Thyroid gland (tissue), 4 donors: ENCODE measurements at regions not wholly inside any gene's neighbourhood (a gene's known extent, or its start where the extent isn't known, plus 50 kb on each side); places are given as distances from the start of the nearest gene placed in this dataset.
A peak's percentile ranks its signal among the peaks of the same experiment; 100 is the strongest.

Source experiments
- DNase-seq, 2 donors: peaks; one replicate each; pipeline ENCODE4 v3.0.0-alpha.2; 2019
- H3K27ac ChIP-seq, 3 donors: fragments of 200-600 bp; sonication (generic); 1 replicate in 2 of 3; 2 replicates in 1 of 3; pipeline ENCODE4 v1.5.1; 2016 to 2019; ENCODE audit warnings: mild to moderate bottlenecking in 1 of 3, moderate library complexity in 1 of 3
- H3K27me3 ChIP-seq: fragments of 200-600 bp; sonication (generic); one replicate; pipeline ENCODE4 v1.5.1; 2019
- H3K36me3 ChIP-seq, 2 donors: fragments of 200-600 bp; sonication (generic); one replicate each; pipeline ENCODE4 v1.5.1; 2016 to 2019
- H3K4me1 ChIP-seq, 2 donors: fragments of 200-600 bp; sonication (generic); one replicate each; pipeline ENCODE4 v1.5.1; 2017 to 2019
- H3K4me3 ChIP-seq, 3 donors: fragments of 200-600 bp; sonication (generic); replicated peaks in 1 of 3; 1 replicate in 2 of 3; 2 replicates in 1 of 3; pipeline ENCODE4 v1.5.1; 2016; ENCODE audit warnings: mild to moderate bottlenecking in 1 of 3
- H3K9me3 ChIP-seq: fragments of 200-600 bp; sonication (generic); one replicate; pipeline ENCODE4 v1.5.1; 2017
- POLR2A ChIP-seq, 2 donors: fragments of 450-650 bp; IDR thresholded peaks; one replicate each; pipeline ENCODE4 v1.6.1; 2017; ENCODE audit warnings: antibody characterized with exemption in 2 of 2, mild to moderate bottlenecking in 2 of 2, moderate library complexity in 1 of 2
- WGBS, 2 donors: methylation state at CpG; one replicate each; pipeline ENCODE4 v1.1.5; 2017; 5-methylcytosine and 5-hydroxymethylcytosine counted together
- intact Hi-C: fragments of 100-400 bp; cut with DNase I; formaldehyde crosslinking; loops from one replicate; pipeline ENCODE4 v1.15.1; 2023
- TF ChIP-seq, protein P1 (sequence below), 6 experiments: fragments of 200-600 bp in 3 of 6; fragments of 450-650 bp in 3 of 6; sonication (generic) in 3 of 6; IDR thresholded peaks; one replicate each; pipeline ENCODE4 v1.5.1; 2016 to 2019; ENCODE audit warnings: antibody characterized with exemption in 6 of 6, mild to moderate bottlenecking in 2 of 6, inconsistent platforms in 1 of 6, moderate library complexity in 1 of 6

DNA sequence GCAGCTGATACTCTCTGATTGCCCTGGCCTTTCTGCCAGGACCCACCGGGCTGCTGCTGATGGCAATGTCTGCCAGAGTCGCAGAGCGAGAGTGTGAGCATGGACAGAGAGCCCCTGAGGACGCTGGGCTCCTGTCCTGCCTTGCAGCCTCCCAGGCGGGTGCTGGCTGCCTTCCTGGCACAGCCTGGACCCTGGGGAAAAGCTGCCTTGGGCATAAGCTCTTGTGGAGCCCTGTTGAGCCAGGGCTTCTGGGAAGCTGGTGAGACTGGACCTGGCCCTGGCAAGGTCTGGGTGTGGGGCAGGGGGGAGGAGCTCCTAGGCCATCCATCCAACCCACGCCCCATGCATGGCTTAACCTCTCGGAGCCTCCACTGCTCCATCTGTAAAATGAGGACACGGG is 105.8 kb upstream of the WNT4 start:
- DNase-seq, result peak in 1 of 2 donors; percentile 44
- intact Hi-C loops, result no loop called here
- TF ChIP-seq POLR2A (IDR thresholded peaks at IDR 0.05), result no peak
- TF ChIP-seq, protein P1, sequence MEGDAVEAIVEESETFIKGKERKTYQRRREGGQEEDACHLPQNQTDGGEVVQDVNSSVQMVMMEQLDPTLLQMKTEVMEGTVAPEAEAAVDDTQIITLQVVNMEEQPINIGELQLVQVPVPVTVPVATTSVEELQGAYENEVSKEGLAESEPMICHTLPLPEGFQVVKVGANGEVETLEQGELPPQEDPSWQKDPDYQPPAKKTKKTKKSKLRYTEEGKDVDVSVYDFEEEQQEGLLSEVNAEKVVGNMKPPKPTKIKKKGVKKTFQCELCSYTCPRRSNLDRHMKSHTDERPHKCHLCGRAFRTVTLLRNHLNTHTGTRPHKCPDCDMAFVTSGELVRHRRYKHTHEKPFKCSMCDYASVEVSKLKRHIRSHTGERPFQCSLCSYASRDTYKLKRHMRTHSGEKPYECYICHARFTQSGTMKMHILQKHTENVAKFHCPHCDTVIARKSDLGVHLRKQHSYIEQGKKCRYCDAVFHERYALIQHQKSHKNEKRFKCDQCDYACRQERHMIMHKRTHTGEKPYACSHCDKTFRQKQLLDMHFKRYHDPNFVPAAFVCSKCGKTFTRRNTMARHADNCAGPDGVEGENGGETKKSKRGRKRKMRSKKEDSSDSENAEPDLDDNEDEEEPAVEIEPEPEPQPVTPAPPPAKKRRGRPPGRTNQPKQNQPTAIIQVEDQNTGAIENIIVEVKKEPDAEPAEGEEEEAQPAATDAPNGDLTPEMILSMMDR (IDR thresholded peaks at IDR 0.05), result no peak
- H3K4me1 ChIP-seq, result peaks cover 5% of the 10 kb centered on the region in 2 donors
- 61% methylated on average over 3 to 6 of the region's 8 CpGs for WGBS, 2 donors
- H3K27me3 ChIP-seq, result no peaks in the 10 kb centered on the region
- no peak overlapping the region for H3K27ac ChIP-seq
- H3K36me3 ChIP-seq, result no peaks in the 10 kb centered on the region
- H3K9me3 ChIP-seq, result no peaks in the 10 kb centered on the region
- H3K4me3 ChIP-seq, result no peak overlapping the region

- TF ChIP-seq, protein P1 (IDR thresholded peaks at IDR 0.05), result no peak
- no peak for DNase-seq
- Histone ChIP-seq H3K9me3 (no peaks in the 10 kb centered on the region), H3K27ac (no peak overlapping the region), H3K36me3 (no peaks in the 10 kb centered on the region), H3K4me3 (no peak overlapping the region), H3K4me1 (peaks cover 14 to 19% of the 10 kb centered on the region in 2 donors), H3K27me3 (no peaks in the 10 kb centered on the region)
- intact Hi-C loops, result no loop called here
- WGBS, 2 donors, result 70 to 81% methylated on average over 11 of the region's 11 CpGs
Measured at GRCh38 chr1:22249928-22250680, 107.2 kb upstream of the WNT4 start.

DNA sequence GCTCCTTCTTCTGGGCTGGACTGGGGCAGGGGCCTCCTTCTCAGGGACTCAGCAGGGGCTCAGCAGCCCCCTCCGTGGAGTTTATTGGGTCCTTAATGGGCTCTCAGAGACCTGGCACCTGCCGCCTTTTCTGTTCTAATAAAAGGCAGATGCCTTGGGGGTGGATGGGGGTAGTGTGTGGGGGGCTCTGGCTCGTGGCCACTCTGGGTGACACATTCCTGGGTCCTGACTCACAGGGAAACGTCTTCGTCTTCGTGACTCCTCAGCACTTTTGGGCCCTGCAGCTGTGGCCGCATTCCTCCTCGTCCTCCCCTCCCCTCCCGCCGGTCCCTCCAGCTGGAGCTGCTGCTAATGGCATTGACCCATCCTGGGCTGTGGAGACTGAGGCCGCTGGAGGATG is 107.8 kb upstream of the WNT4 start:
- H3K9me3 ChIP-seq, result no peaks in the 10 kb centered on the region
- H3K4me3 ChIP-seq, result no peak overlapping the region
- no peaks in the 10 kb centered on the region for H3K27me3 ChIP-seq
- TF ChIP-seq, protein P1 (IDR thresholded peaks at IDR 0.05), result no peak
- no peak for TF ChIP-seq POLR2A (IDR thresholded peaks at IDR 0.05)
- WGBS, 2 donors, result 68 to 77% methylated on average over 9 of the region's 11 CpGs
- DNase-seq, result no peak
- H3K27ac ChIP-seq, result no peak overlapping the region
- H3K4me1 ChIP-seq, result peaks cover 17 to 20% of the 10 kb centered on the region in 2 donors
- intact Hi-C loops, result no loop called here
- no peaks in the 10 kb centered on the region for H3K36me3 ChIP-seq

DNA sequence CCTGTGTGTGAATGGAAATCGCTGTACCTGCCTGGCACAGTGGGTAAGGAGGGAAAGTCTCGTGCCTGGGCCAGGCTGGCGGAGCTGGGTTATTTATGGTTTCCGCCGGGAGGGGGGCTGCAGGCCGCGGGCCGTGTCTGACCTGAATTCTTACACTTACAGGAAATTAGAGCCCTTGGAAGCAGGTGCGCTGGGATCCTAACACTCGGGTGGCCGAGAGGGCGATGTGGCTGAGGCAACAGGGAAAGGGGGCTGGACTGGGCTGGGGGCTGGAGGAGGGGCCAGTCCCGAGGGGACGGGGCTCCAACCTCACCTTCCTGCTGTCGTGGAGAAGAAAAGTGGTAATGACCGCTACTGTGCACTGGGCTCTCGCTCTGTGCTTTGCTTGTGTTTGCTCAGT is 109.4 kb upstream of the WNT4 start:
- Histone ChIP-seq H3K9me3 (no peaks in the 10 kb centered on the region), H3K4me3 (no peak overlapping the region), H3K27me3 (no peaks in the 10 kb centered on the region), H3K36me3 (no peaks in the 10 kb centered on the region), H3K4me1 (peaks cover 17 to 20% of the 10 kb centered on the region in 2 donors), H3K27ac (no peak overlapping the region)
- TF ChIP-seq, protein P1 (IDR thresholded peaks at IDR 0.05), result no peak
- TF ChIP-seq POLR2A (IDR thresholded peaks at IDR 0.05), result no peak
- intact Hi-C loops, result no loop called here
- 42 to 57% methylated on average over 15 to 17 of the region's 17 CpGs for WGBS, 2 donors
- DNase-seq, result no peak

DNA sequence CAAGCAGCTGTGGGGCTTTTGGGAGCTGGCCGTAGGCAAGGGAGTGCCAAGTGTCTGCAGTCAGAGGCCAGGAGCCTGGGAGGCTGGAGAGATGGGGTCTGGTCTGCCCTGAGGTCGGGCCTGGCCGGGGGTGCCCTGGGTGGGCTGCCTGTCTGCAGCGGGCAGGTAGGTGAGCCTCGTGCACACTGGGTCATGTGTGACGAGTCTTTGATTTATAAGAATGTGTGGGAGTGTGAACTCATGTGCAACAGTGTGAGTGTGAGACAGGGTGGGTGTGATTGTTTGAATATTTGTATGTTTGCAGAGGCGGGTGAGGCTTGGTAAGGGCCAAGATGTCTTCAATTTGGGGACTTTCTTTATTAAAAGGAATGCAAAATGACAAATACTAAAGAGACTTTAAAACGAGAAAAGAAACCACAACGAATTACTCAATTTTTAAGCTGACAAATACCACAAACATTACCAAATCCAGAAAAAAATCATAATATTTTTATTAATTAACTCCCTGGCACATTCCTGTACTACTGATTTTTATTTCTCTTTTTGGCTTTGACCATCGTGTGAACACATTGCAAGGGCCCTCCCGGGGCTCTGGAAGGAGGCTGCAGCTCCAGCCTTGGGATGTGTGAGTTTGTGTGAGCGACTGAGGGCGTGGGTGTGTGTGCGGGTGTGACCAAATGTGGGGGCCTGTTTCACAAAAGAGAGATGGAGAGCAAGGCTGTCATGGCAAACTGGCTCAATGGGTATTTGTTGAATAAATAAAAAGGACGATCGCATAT is 110.3 kb upstream of the WNT4 start:
- Histone ChIP-seq H3K4me1 (peaks cover 17 to 20% of the 10 kb centered on the region in 2 donors), H3K27me3 (no peaks in the 10 kb centered on the region), H3K27ac (peak overlapping the region in 2 of 3 donors; percentile 62 to 63), H3K36me3 (no peaks in the 10 kb centered on the region), H3K9me3 (no peaks in the 10 kb centered on the region), H3K4me3 (no peak overlapping the region)
- TF ChIP-seq, protein P1 (IDR thresholded peaks at IDR 0.05), result no peak
- TF ChIP-seq POLR2A (IDR thresholded peaks at IDR 0.05), result no peak
- intact Hi-C loops, result no loop called here
- DNase-seq, result no peak
- WGBS, 2 donors, result 61 to 64% methylated on average over 16 of the region's 16 CpGs
